ENCODE measurements at regions not wholly inside any gene's neighbourhood (a gene's known extent, or its start where the extent isn't known, plus 50 kb on each side); places are given as distances from the start of the nearest gene placed in this dataset.

GRCh38 chr11:94717667-94718066, 50.5 kb upstream of the AMOTL1 start:
- Histone ChIP-seq H3K4me1 (ENCODE audit: insufficient read depth) (no peaks in the 10 kb centered on the region), H3K9me3 (no peaks in the 10 kb centered on the region), H3K27me3 (no peaks in the 10 kb centered on the region), H3K27ac (no peak overlapping the region), H3K4me3 (no peak overlapping the region), H3K36me3 (no peaks in the 10 kb centered on the region)
- TF ChIP-seq EP300 (IDR thresholded peaks at IDR 0.05): no peak
- TF ChIP-seq CTCF (IDR thresholded peaks at IDR 0.05): no peak
- TF ChIP-seq POLR2A (IDR thresholded peaks at IDR 0.05): no peak
- no peak for DNase-seq
- intact Hi-C loops (cut with DNase I): no loop called here

Measured in ovary (tissue), 7 donors.